HG03342 (cell line): ENCODE measurements at regions not wholly inside any gene's neighbourhood (a gene's known extent, or its start where the extent isn't known, plus 50 kb on each side); places are given as distances from the start of the nearest gene placed in this dataset.

ENCODE experiments used
- ATAC-seq: cut with Tn5 transposase; IDR thresholded peaks from one replicate; pipeline ENCODE4 v1.9.1; 2021; ENCODE audit warnings: mild to moderate bottlenecking, moderate library complexity; ENCODE audit not compliant: unreplicated experiment

GRCh38 chr4:1466034-1466862 lies 60.0 kb upstream of the NKX1-1 start:
- no peak for ATAC-seq

DNA sequence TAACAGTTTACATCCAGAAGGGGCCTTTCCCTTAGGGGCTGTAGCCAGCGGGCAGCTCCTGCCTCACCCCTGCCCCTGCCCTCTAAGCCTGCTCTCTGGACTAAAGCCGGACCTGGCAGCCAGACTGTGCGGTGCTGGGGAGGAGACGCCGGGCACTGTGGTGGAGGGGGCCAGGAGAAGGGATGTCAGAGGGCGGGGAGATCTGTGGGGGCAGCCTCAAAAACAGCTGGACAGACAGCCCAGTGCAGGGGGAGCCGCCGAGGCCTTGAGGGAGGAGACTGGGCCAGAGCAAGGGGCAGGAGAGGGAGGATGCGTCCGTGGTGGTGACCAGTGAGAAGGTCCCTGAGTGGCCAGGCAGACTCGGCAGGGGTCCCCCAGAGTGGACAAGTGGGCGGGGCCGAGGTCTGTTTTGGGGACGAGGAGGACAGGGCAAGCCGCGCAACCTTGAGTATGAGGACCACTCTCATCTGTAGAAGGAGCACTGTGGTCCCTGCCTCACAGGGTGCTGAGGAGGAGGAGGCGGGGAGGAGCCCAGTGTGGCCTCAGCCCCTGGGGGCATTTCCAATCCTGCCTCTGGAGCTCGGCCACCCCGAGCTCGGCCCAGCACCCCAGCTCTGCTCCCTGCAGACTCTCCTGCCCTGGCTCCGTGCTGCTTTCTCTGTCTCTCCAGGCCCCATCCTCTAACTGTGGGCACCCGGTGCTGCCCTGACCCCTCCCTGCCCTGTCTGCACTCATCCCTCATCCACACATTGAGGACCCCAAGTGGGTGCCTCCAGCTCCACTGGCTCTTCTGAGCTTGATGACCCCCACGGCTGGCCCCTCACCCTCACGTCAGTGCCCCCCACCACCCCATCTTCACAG lies 59.2 kb upstream of the NKX1-1 start:
- ATAC-seq, result no peak

DNA sequence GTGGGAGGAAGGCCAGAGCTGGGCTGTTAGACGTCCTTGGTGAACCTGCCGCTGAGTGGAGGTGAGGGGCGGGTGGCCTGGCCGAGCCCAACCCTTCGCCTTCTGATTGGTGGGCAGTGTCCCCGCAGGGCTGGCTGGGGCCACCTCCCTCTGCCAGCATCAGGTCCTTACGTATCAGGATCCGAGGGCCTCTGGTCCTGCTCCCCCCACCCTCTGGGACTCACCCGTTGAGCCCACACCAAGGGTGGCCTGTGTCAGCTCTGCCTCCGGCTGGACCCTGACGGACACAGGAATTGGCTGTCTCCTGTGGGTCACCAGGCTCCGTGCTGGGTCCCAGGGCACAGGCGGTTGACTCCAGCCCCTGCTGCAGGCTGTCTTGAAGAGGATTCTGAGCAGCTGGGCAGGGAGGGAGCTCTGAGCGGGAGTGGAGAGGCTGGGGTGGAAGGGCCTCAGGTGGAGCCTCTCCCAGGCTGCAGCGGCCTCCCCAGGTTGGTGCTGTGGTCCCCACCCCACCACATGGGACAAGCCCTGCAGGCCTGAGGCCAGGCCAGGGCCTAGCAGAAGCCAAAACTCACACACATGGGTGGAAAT lies 58.4 kb upstream of the NKX1-1 start:
- no peak for ATAC-seq

DNA sequence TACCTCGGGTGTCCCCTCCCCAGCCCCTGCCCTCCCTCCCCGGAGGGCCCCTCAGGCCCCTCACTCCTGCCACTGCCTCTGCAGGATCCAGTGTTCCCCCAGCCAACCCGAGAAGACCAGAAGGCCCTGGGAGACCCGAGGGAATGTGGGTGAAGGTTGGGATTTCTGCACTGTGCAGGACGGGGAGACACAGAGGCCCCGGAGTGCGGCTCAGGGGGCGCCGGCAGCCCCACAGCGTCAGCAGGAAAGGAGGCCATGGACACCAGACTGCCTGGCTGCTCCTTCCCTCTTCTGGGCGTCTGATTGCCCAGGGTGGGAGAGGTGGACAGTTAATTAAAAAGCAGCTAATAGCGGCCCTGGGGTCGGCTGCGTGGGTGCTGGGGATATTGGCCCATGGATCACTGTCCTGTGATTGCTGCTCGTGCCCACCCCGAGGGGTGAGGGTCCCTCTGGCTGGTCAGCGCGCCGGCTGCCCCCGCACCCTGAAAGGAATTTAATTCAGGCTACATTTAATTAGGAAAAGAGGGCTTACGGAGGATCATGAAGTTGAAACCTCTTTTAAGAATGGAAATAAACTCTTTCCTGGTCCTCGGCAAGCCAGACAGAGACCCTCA lies 57.8 kb upstream of the NKX1-1 start:
- no peak for ATAC-seq

GRCh38 chr4:1463088-1463926 lies 57.1 kb upstream of the NKX1-1 start:
- ATAC-seq, result no peak

DNA sequence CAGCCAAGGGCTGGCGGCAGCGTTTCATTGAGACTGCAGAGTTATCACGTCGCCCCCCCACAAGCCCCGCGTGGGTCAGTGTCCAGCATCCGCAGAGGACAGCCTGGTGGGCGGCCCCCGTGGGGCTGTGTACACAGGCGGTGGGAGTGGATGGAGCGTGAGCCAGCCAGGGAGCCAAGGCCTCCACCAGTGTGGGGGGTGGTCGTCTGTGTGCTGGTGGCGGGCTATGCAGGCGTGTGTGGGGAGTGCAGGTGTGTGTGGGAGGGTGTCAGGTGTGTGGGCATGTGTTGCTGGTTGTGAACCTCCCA lies 56.5 kb upstream of the NKX1-1 start:
- no peak for ATAC-seq

DNA sequence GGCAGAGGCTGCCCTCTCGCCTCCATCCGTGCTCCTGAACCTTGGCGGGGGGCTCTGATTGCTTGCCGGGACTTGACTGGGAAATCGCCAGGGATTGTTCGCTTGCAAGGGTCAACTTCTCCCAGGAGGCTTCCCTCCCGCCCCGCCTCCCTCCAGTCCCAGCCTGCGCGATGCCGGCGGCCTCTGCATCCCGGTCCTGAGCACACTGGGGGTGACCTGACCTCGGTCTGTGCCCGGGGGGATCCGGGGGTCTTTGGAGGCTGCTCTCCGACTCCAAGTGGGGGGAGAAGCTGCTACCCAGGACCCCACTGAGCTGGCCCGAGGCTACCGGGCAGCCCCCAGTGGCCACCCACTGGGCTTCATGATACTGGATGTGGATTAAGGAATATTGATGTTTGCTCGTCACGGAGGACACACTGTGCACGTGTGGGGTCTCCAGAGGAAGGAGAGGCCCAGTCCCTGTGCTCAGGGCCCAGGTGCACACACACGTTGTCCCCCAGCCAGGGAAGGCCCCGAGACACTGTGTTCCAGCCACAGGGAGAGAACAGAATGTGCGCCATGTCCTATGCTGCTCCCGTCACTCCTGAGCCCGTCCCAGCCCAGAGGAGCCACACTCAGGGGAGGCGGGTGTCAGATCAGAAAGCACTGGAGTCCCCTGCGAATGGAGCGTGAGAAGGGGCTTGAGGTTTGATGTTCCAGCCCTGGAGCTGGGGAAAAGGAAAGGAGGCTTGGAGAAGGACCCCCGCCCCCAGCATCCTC lies 55.9 kb upstream of the NKX1-1 start:
- no peak for ATAC-seq

DNA sequence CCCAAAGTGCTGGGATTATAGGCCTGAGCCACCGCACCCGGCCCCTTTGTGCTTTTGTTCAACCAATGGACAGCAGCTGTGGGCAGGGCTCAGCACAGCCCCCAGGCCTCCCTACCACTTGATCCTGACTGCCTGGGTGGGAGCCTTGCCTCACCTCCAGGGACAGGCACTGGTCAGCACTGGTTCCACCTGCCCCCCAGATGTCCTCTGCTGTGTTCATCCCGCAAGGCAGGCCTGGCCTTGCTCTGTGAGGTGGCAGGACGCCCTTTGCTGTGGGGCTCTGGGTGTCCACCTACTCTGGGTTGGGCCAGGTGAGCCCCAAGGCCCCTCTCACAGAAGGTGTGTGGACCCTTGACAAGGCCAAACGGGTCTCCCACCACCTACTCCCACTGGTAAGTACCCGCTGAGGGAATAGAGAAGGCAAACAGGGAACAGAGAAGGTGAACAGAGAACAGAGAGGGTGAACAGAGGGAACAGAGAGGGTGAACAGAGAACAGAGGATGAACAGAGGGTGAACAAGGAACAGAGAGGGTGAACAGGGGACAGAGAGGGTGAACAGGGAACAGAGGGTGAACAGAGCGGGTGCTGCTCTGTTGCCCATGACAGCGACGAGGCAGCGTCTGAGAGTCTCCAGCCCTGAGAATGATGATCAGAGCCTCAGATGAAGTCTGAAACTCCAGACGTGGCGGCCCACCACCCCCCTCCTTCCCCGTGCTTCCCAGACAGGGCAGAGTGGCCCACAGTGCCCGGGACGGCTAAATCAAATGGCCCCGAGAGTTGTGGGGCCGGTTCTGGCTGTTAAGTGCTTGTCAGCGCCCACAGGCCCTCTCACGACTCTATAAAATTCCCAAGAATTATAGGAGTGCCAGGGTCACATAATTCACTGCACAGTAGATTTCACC lies 55.0 kb upstream of the NKX1-1 start:
- no peak for ATAC-seq

DNA sequence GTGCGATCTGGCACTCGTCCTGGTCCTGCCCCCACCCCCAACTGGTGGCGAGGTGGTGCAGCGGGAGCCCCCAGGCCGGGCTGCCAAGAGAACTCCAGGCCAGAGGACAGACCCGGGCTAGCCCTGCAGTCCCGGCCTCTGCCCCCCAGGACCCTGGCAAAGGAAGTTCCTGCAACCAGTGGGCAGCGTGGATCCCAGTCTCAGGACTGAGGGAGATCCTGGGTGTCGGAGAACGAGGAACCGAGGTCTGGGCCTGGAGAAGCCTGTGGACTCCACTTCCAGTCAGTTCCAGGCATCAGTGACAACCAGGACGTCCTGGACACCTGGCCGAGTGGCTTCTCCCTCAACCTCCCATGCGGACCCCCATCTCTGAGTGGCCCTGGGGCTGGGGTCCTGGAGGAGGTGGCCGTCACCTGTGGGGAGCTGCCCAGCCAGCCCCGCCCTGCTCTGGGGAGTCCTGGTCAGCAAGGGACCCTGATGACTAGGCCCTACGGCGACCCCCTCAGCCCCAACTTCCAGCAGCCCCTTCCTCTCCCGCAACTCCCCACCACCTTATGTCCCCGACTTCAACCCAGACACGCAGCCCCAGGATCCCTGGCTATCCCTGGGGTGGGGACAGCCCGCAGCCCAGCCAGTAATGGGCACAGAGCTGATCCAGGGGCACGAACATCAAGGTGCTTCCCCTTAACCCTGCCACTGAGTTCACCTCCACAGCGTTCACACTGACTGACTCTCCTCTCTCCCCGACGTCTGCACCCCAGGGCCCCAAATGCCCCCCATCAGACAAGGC lies 53.7 kb upstream of the NKX1-1 start:
- no peak for ATAC-seq

DNA sequence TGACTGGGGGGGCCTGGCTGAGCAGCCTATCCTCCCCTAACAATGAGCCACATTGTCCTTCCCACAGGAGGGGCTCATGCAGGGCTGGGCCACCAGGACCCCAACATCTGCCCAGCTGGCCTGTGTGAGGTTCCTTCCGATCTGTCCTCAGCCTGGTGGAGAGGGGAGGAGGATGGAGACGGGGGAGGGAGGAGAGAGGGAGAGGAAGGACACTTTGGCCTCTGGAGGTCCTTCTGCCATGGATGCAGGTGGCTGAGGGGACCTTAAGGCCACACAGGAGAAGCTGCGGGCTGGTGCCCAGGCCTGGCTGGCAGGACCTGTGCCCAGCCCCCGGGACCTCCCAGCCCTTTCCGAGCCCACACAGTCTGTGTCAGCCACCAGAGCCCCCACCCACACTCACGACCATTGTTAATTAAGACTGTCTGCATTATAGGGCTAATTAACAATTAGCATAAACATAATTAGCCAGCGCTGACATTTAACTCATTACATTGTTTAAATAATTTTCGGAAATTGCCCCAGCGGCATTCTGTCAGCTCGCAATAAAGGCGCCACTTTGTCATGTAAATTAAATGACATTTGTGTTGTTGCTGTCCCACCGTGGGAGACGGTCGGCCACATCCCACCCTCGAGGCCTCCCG lies 53.0 kb upstream of the NKX1-1 start:
- no peak for ATAC-seq

DNA sequence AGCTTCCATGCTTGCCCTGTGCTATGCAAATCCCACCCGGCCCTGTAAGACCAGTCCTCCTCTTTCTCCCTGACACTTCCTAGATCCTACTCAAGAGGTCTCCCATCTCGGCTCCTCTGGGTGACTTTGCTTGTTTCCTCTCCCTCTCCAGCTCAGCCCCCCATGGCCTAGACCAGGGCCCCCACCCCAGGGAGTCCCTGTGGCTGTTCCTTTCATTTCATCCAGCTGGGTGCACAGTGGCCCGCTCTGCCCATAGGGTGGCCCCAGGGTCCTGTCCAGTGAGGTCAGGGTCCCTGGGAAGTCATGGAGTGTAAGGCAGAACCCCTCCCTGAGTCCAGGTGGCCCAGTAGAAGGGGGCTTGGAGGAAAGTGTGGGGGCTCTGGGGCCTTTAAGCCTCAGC lies 52.3 kb upstream of the NKX1-1 start:
- no peak for ATAC-seq
